ENCODE measurements at regions not wholly inside any gene's neighbourhood (a gene's known extent, or its start where the extent isn't known, plus 50 kb on each side); places are given as distances from the start of the nearest gene placed in this dataset.

- TF ChIP-seq ATF2 (IDR thresholded peaks at IDR 0.05; ENCODE audit: low read length): no peak
- TF ChIP-seq ASH2L (IDR thresholded peaks at IDR 0.05; ENCODE audit: low read length): no peak
- TF ChIP-seq CBX8 (IDR thresholded peaks at IDR 0.05; ENCODE audit: borderline replicate concordance, low read depth, low read length): no peak
Measured at GRCh38 chr2:39517622-39518021, 80.5 kb upstream of the MAP4K3 start (continued).

Measured in H1 (cell line).